ENCODE measurements at regions not wholly inside any gene's neighbourhood (a gene's known extent, or its start where the extent isn't known, plus 50 kb on each side); places are given as distances from the start of the nearest gene placed in this dataset.

- in situ Hi-C loops (cut with MboI; ENCODE audit: low sequenced_read_pairs, unreplicated experiment), result no loop called here
- TF ChIP-seq CTCF (IDR thresholded peaks at IDR 0.05; ENCODE audit: borderline replicate concordance, control extremely low read depth, extremely low read depth, insufficient read depth, missing control alignments), result no peak
- no peak for DNase-seq (ENCODE audit: low spot score)
Observed at GRCh38 chr18:73715210-73715670, 432.4 kb downstream of the FBXO15 start.

GRCh38 chr18:73714466-73714865, 433.2 kb downstream of the FBXO15 start:
- in situ Hi-C loops (cut with MboI; ENCODE audit: low sequenced_read_pairs, unreplicated experiment), result no loop called here
- TF ChIP-seq CTCF (IDR thresholded peaks at IDR 0.05; ENCODE audit: borderline replicate concordance, control extremely low read depth, extremely low read depth, insufficient read depth, missing control alignments), result no peak
- DNase-seq (ENCODE audit: low spot score), result no peak

DNA sequence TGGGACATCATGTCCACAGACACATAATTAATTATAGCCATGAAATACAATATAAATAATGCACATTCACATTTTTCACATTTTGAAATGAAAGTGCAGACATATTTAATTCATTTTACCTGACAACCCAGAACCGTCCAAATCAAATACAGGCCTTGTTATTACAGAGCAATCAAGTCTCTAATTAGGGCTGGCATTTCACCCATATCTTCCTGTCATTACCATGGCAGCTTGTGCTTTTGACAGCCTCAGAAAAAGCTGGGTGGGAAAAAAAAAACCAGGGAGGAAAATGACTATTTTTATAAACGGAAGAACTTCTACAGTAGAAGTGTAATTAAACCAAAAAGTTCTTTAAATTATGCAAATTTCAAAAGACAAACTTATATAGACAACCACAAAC, 436.4 kb downstream of the FBXO15 start:
- TF ChIP-seq CTCF (IDR thresholded peaks at IDR 0.05; ENCODE audit: borderline replicate concordance, control extremely low read depth, extremely low read depth, insufficient read depth, missing control alignments), result no peak
- DNase-seq (ENCODE audit: low spot score), result no peak
- in situ Hi-C loops (cut with MboI; ENCODE audit: low sequenced_read_pairs, unreplicated experiment), result no loop called here

DNA sequence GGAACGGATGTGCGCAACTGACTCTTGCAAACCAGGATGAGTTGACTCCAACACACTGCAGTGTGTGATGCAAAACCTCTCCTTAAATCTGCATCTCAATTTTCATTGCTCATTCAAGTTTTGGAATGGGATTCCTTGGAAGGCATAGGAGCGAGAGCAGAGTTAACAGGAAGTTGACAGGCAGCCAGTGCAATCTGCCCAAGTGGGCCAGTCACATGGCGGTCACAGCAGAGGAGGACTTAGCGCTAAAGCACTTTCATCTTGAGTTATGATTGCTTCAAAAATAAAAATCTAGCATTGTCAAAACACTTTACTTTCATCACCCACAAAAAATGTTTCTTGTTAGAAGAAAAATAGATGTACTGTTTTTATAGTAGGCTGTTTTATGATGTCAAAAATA, 439.0 kb downstream of the FBXO15 start:
- in situ Hi-C loops (cut with MboI; ENCODE audit: low sequenced_read_pairs, unreplicated experiment), result no loop called here
- no peak for TF ChIP-seq CTCF (IDR thresholded peaks at IDR 0.05; ENCODE audit: borderline replicate concordance, control extremely low read depth, extremely low read depth, insufficient read depth, missing control alignments)
- DNase-seq (ENCODE audit: low spot score), result no peak

GRCh38 chr18:73707035-73707434, 440.6 kb downstream of the FBXO15 start:
- no peak for DNase-seq (ENCODE audit: low spot score)
- no peak for TF ChIP-seq CTCF (IDR thresholded peaks at IDR 0.05; ENCODE audit: borderline replicate concordance, control extremely low read depth, extremely low read depth, insufficient read depth, missing control alignments)
- in situ Hi-C loops (cut with MboI; ENCODE audit: low sequenced_read_pairs, unreplicated experiment), result no loop called here

- DNase-seq (ENCODE audit: low spot score), result no peak
- no peak for TF ChIP-seq CTCF (IDR thresholded peaks at IDR 0.05; ENCODE audit: borderline replicate concordance, control extremely low read depth, extremely low read depth, insufficient read depth, missing control alignments)
- in situ Hi-C loops (cut with MboI; ENCODE audit: low sequenced_read_pairs, unreplicated experiment), result no loop called here
Observed at GRCh38 chr18:73697353-73697752, 450.3 kb downstream of the FBXO15 start.

GRCh38 chr18:73696698-73697097, 450.9 kb downstream of the FBXO15 start:
- in situ Hi-C loops (cut with MboI; ENCODE audit: low sequenced_read_pairs, unreplicated experiment), result no loop called here
- no peak for TF ChIP-seq CTCF (IDR thresholded peaks at IDR 0.05; ENCODE audit: borderline replicate concordance, control extremely low read depth, extremely low read depth, insufficient read depth, missing control alignments)
- DNase-seq (ENCODE audit: low spot score), result no peak

All from GM13976 (cell line).